GM12878 (cell line): ENCODE measurements at regions not wholly inside any gene's neighbourhood (a gene's known extent, or its start where the extent isn't known, plus 50 kb on each side); places are given as distances from the start of the nearest gene placed in this dataset.
"Not testable (repeated sequence)": the region's sequence is repeated elsewhere in the genome, so short reads cannot be mapped to it uniquely, and the experiment has no call there.

Source experiments
- ATAC-seq: fragments of 200-7000 bp; cut with Tn5 transposase; 3 replicates; pipeline ENCODE4 v1.9.1; 2020; ENCODE audit warnings: mild to moderate bottlenecking, moderate library complexity
- BruUV-seq: library from RNA; stranded (reverse); fragments of 400-500 nt; replicated peaks from 2 replicates; lab custom pipeline; 2021; lab: Mats Ljungman, UMichigan
- CTCF ChIA-PET: fragments of 300-600 bp; sonication (Branson Sonifier 250); formaldehyde crosslinking; extraction: SDS; loops from one replicate; lab custom pipeline; 2021; ENCODE audit warnings: inconsistent platforms; lab: Yijun Ruan, JAX
- POLR2A ChIA-PET: fragments of 350-600 bp; formaldehyde crosslinking; extraction: SDS; loops from one replicate; lab custom pipeline; 2021; ENCODE audit warnings: inconsistent platforms; lab: Charles Lee
- RAD21 ChIA-PET: fragments of 300-600 bp; sonication (Branson Sonifier 250); formaldehyde crosslinking; loops from one replicate; lab custom pipeline; 2023; ENCODE audit warnings: antibody characterized with exemption; ENCODE audit not compliant: unreplicated experiment; lab: Charles Lee
- SMC1A ChIA-PET: fragments of 300-600 bp; sonication (Branson Sonifier 250); formaldehyde crosslinking; loops from one replicate; lab custom pipeline; 2023; ENCODE audit not compliant: unreplicated experiment, uncharacterized antibody; lab: Charles Lee
- DNase-seq: peaks from one replicate; pipeline ENCODE4 v3.0.0-alpha.2; 2011; ENCODE audit warnings: low read depth, low spot score
- FAIRE-seq: peaks from 3 replicates; lab custom pipeline; 2011; peaks lifted over from hg19 to GRCh38; lab: Jason Lieb, UNC
- H2AFZ ChIP-seq: 2 replicates; pipeline ENCODE4 v1.6.0; 2011; ENCODE audit warnings: low read depth, low read length, control low read depth; ENCODE audit not compliant: control insufficient read depth
- H3K27ac ChIP-seq: 2 replicates; pipeline ENCODE4 v1.5.1; 2011; ENCODE audit warnings: control low read depth; ENCODE audit not compliant: control insufficient read depth, insufficient read depth
- H3K27me3 ChIP-seq, 2 experiments: replicated peaks in 1 of 2; 2 replicates each; pipeline versions ENCODE4 v1.6.0 to v1.6.1; 2011; ENCODE audit warnings: low read length in 1 of 2; ENCODE audit not compliant: control insufficient read depth in 2 of 2, insufficient read depth in 2 of 2
- H3K36me3 ChIP-seq, 2 experiments: 2 replicates each; pipeline ENCODE4 v1.5.1; 2011; ENCODE audit warnings: low read length in 1 of 2; ENCODE audit not compliant: control insufficient read depth in 2 of 2, insufficient read depth in 2 of 2
- H3K4me1 ChIP-seq: 2 replicates; pipeline ENCODE4 v1.6.1; 2011; ENCODE audit warnings: mild to moderate bottlenecking, low read length, moderate library complexity, mixed read lengths; ENCODE audit not compliant: control insufficient read depth, insufficient read depth
- H3K4me2 ChIP-seq: 2 replicates; pipeline ENCODE4 v1.6.0; 2011; ENCODE audit warnings: control low read depth; ENCODE audit not compliant: control insufficient read depth, insufficient read depth
- H3K4me3 ChIP-seq: fragments of 200-600 bp; sonication (generic); 2 replicates; pipeline ENCODE4 v1.5.1; 2016
- H3K79me2 ChIP-seq: 2 replicates; pipeline ENCODE4 v1.6.0; 2011; ENCODE audit warnings: low read length; ENCODE audit not compliant: control insufficient read depth, insufficient read depth
- H3K9ac ChIP-seq: 2 replicates; pipeline ENCODE4 v1.8.0; 2011; ENCODE audit warnings: low read length, control low read depth, mixed read lengths; ENCODE audit not compliant: control insufficient read depth, insufficient read depth
- H3K9me3 ChIP-seq: replicated peaks from 3 replicates; pipeline ENCODE4 v1.5.1; 2011; ENCODE audit warnings: mild to moderate bottlenecking, low read length; ENCODE audit not compliant: control insufficient read depth, insufficient read depth
- H4K20me1 ChIP-seq: 2 replicates; pipeline ENCODE4 v1.6.0; 2011; ENCODE audit not compliant: control insufficient read depth, insufficient read depth
- CREM ChIP-seq: IDR thresholded peaks from 2 replicates; pipeline ENCODE4 v1.6.1; 2014; ENCODE audit warnings: antibody characterized with exemption, low read depth
- DPF2 ChIP-seq: fragments of 450-650 bp; IDR thresholded peaks from 2 replicates; pipeline ENCODE4 v1.6.1; 2017; ENCODE audit warnings: mild to moderate bottlenecking
- ESRRA ChIP-seq: IDR thresholded peaks from 2 replicates; pipeline ENCODE4 v1.6.1; 2012; ENCODE audit warnings: mild to moderate bottlenecking, low read length, improper control_type of control experiment
- KDM1A ChIP-seq: fragments of 200-600 bp; sonication (generic); IDR thresholded peaks from 2 replicates; pipeline ENCODE4 v1.6.1; 2016; ENCODE audit warnings: borderline replicate concordance
- MYC ChIP-seq: IDR thresholded peaks from 2 replicates; pipeline ENCODE4 v1.6.1; 2011; ENCODE audit warnings: mild to moderate bottlenecking, low read length, moderate library complexity, inconsistent platforms; ENCODE audit not compliant: insufficient read depth, insufficient replicate concordance, insufficient read length, severe bottlenecking
- NFYB ChIP-seq: IDR thresholded peaks from 2 replicates; pipeline ENCODE4 v1.6.1; 2011; ENCODE audit warnings: low read depth, mild to moderate bottlenecking, low read length, improper control_type of control experiment, moderate library complexity; ENCODE audit not compliant: insufficient read depth
- PML ChIP-seq: IDR thresholded peaks from 2 replicates; pipeline ENCODE4 v1.6.1; 2012; ENCODE audit warnings: low read length, inconsistent platforms
- RAD51 ChIP-seq: fragments of 450-650 bp; IDR thresholded peaks from 2 replicates; pipeline ENCODE4 v1.6.1; 2016; ENCODE audit warnings: moderate library complexity, mild to moderate bottlenecking, inconsistent platforms
- RELA ChIP-seq: fragments of 450-650 bp; IDR thresholded peaks from 2 replicates; pipeline ENCODE4 v1.8.0; 2014; ENCODE audit warnings: borderline replicate concordance; ENCODE audit not compliant: partially characterized antibody
- SP1 ChIP-seq: IDR thresholded peaks from one replicate; pipeline ENCODE4 v1.6.1; 2011; ENCODE audit warnings: low read depth, low read length
- SRF ChIP-seq, 2 experiments: IDR thresholded peaks; 2 replicates each; pipeline ENCODE4 v1.6.1; 2011; ENCODE audit warnings: low read depth in 2 of 2, low read length in 2 of 2, mild to moderate bottlenecking in 1 of 2, moderate library complexity in 1 of 2
- WRNIP1 ChIP-seq: IDR thresholded peaks from 2 replicates; pipeline ENCODE4 v1.6.1; 2011; ENCODE audit warnings: low read depth, low read length, improper control_type of control experiment, borderline replicate concordance
- ZBTB40 ChIP-seq: fragments of 450-650 bp; IDR thresholded peaks from 2 replicates; pipeline ENCODE4 v1.6.1; 2016; ENCODE audit warnings: mild to moderate bottlenecking, moderate library complexity, borderline replicate concordance
- ZNF384 ChIP-seq: IDR thresholded peaks from 2 replicates; pipeline ENCODE4 v1.6.1; 2012; ENCODE audit warnings: low read depth, mild to moderate bottlenecking, low read length, improper control_type of control experiment, borderline replicate concordance
- whole genome bisulfite sequencing: methylation state at CpG from one replicate; pipeline ENCODE4 v1.1.6; 2016; ENCODE audit warnings: low lambda C conversion rate; ENCODE audit not compliant: insufficient replicate concordance, insufficient coverage; ENCODE audit errors: missing lambda C conversion rate; 5-methylcytosine and 5-hydroxymethylcytosine counted together
- in situ Hi-C: fragments of 300-500 bp; cut with MboI; formaldehyde crosslinking; loops from 9 replicates; pipeline ENCODE4 v1.14.3; 2018; ENCODE audit warnings: mixed read lengths
- intact Hi-C: fragments of 100-400 bp; cut with micrococcal nuclease; formaldehyde crosslinking; loops from one replicate; pipeline ENCODE4 v1.14.2; 2022; ENCODE audit not compliant: unreplicated experiment

GRCh38 chr10:6985644-6986043, 405.6 kb upstream of the PRKCQ start (continued):
- TF ChIP-seq ZBTB40 (no peak), RELA (no peak), CREM (no peak), SP1 (no peak)

GRCh38 chr10:6984971-6985370, 404.9 kb upstream of the PRKCQ start:
- no peak overlapping the region for H2AFZ ChIP-seq
- H3K36me3 ChIP-seq = no peaks in the 10 kb centered on the region
- H3K27ac ChIP-seq = no peak overlapping the region
- no TSS peak for BruUV-seq
- no peak for ATAC-seq
- H3K4me2 ChIP-seq = no peak overlapping the region
- intact Hi-C loops = no loop called here
- no peaks in the 10 kb centered on the region for H3K4me1 ChIP-seq
- ChIA-PET POLR2A (no interaction called here), CTCF (no interaction called here)
- no peaks in the 10 kb centered on the region for H3K9me3 ChIP-seq
- no peaks in the 10 kb centered on the region for H4K20me1 ChIP-seq
- in situ Hi-C loops = no loop called here
- H3K4me3 ChIP-seq = no peak overlapping the region
- no peak for TF ChIP-seq DPF2
- TF ChIP-seq RELA = no peak
- TF ChIP-seq MYC = no peak
- TF ChIP-seq ZNF384 = no peak
- no peak for TF ChIP-seq ESRRA
- TF ChIP-seq WRNIP1 = no peak
- no peak for TF ChIP-seq NFYB
- TF ChIP-seq SRF (IDR thresholded peaks at IDR 0.05; ENCODE audit: low read depth in 2 of 2, low read length in 2 of 2) = no peak
- no peak for TF ChIP-seq RAD51
- TF ChIP-seq PML = no peak
- TF ChIP-seq KDM1A = no peak
- TF ChIP-seq, all 136 proteins: peak for 0
- ChIA-PET RAD21 (interaction anchor here (1.2 kb wide), 1 partner anchor 65 kb away, joined by 3 read pairs; no protein-coding TSS in a partner anchor), SMC1A (interaction anchor here (1.1 kb wide), 1 partner anchor 65 kb away, joined by 4 read pairs; no protein-coding TSS in a partner anchor)
- WGBS = 95% methylated on average over 2 of the region's 2 CpGs
- no peaks in the 10 kb centered on the region for H3K79me2 ChIP-seq
- FAIRE-seq = no peak
- no peak for DNase-seq
- no peak overlapping the region for H3K9ac ChIP-seq
- no peaks in the 10 kb centered on the region for H3K27me3 ChIP-seq

GRCh38 chr10:6984016-6984415, 403.9 kb upstream of the PRKCQ start:
- H3K4me2 ChIP-seq, H2AFZ ChIP-seq, H4K20me1 ChIP-seq, intact Hi-C loops, CTCF ChIA-PET, H3K27ac ChIP-seq, POLR2A ChIA-PET, H3K4me1 ChIP-seq, H3K4me3 ChIP-seq, H3K36me3 ChIP-seq, in situ Hi-C loops, H3K27me3 ChIP-seq, DNase-seq, H3K79me2 ChIP-seq, ATAC-seq, H3K9me3 ChIP-seq, H3K9ac ChIP-seq, FAIRE-seq, BruUV-seq: not testable (repeated sequence)
- 45% methylated on average over 4 of the region's 5 CpGs for WGBS
- RAD21 ChIA-PET = interaction anchor here (1.2 kb wide), 1 partner anchor 64 kb away, joined by 3 read pairs; no protein-coding TSS in a partner anchor
- SMC1A ChIA-PET = interaction anchor here (1.4 kb wide), 1 partner anchor 64 kb away, joined by 3 read pairs; no protein-coding TSS in a partner anchor
